Stimulated activated CD4-positive, alpha-beta T cell treated with anti-CD3 and anti-CD28 coated beads, Interleukin-4, amount 100 ng/mL, for 1 hour (primary cell): ENCODE measurements at regions not wholly inside any gene's neighbourhood (a gene's known extent, or its start where the extent isn't known, plus 50 kb on each side); places are given as distances from the start of the nearest gene placed in this dataset.

Experiments used
- DNase-seq: peaks from one replicate; pipeline ENCODE4 v3.0.0-alpha.2; 2020

DNA sequence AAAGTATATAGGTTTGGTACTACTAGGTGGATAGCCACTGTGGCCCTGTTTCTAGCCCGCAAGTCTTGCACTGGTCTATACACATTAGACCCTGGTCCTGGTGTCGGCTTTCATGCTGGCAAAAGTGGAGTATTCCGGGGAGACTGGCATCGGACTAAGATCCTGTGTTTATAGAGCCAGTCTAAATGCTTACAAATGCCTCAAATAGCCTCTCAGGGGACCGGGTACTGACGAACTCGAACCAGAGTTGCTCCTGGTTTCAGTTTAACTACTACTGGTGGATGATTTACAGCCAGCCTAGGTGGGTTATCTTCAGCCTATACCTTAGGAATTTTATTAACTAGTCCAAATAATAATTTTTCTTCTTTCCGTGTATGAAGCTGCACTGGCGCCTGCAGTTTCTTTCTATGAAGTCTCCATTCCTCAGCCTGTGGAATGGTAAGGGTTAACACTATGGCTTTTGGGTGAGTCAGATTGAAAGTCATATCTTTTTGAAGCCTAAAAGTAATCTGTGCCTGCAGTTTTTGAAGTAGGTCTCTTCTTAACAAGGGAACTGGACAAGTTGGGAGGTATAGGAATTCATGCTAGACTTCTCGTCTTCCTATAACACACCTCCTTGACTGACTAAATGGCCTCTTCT is 51.3 kb downstream of the OR10H4 start:
- no peak for DNase-seq

DNA sequence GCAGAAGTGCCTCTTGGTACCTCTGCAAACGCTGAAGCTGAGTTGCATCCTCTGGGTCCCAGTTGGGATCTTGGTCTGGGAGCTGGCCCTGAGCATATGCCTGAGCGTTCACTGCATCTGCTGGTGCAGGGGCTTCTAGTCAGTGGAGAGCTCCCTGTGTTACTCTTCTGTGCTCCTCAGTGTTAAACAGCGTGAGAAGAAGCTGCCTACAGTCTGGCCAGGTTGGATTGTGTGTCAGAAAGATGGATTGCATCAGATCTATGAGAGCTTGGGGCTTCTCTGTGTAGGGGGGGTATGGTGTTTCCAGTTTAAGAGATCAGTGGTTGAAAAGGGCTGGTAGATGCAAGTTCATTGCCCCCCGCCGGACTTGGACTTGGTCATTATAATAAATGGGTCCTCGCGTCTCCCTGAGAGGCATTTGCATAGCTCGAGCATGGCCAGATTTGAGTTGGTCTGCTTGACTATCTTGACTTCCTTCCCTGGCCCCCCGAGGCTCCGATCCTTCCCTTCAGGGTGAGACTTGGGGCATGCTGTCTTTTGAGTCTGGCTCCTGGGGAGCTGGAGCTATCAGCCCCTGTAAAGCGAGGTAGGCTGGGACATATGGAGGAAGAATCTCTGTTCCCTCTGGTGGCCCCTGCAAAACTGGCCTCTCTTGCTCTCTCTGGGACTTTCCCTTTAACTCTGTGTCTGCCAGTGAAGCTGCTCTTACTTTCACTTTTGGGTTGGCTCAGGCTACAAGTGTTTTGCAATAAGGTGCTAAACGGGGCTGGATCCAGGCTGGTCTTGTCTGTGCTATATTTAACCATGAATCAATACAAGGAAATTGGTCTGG is 52.9 kb downstream of the OR10H4 start:
- DNase-seq, result peak; percentile 32

DNA sequence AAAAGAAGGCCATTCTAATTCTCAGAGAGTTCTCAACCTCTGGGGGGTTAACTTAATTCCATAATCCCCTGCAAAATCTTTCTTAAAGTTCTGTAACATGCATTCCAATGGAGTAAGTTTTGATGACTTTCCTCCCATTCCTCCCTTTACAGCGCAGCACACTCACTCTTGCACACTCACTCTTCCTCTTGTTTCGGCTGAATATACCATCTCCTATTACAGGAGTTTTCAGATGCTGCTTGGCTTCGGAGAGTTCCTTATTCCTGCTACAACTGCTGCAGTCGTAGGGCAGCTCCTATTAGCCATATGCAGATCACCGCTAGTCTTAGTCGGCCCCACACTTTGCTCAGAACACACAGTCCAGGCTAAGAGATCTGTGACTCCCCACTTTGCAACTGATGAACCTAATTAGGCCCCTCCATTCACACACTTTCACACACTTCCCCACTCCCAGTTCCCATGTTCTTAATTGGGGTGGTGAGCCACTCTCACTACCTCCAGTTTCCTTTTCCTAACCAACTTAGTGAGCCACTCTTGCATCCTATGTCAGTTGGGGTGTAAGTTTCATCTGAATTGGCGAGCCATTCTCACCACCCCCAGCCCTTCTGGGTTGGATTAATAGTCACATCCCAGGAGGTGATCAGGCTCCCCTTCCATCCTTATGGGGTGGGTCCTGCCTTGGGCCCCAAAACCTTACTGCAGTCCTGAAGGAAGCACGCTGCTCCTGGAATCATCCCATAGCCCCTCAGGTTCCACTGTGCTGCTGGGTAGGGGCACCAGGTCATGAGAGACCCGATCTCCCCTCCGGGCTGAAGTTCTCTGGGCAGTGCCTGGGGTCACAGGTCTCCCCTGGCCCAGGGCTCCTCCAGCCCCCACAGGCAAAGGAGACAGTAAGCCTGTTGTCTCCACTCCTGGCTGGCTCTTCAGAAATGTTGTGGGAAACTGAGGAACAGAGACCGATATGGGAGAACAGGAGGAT is 53.9 kb downstream of the OR10H4 start:
- DNase-seq, result no peak

DNA sequence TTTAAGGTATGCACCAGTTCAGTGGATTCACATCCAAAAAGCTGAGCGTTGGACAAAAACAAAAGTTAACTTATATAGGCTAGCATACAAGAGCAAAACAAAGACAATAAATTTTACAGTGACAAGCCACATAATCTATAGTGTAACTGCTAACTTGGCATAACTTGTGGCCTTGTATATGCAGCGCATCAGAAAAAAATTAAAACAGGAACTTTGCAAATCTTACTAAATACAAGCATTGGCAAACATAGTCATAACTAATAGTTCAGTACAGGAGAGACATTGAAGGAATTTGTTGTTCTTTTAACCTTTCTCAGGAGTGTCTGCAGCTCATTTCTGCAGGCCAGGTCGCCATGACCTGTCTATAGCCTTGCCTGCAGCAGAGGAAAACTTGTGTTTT is 54.6 kb downstream of the OR10H4 start:
- DNase-seq, result no peak

DNA sequence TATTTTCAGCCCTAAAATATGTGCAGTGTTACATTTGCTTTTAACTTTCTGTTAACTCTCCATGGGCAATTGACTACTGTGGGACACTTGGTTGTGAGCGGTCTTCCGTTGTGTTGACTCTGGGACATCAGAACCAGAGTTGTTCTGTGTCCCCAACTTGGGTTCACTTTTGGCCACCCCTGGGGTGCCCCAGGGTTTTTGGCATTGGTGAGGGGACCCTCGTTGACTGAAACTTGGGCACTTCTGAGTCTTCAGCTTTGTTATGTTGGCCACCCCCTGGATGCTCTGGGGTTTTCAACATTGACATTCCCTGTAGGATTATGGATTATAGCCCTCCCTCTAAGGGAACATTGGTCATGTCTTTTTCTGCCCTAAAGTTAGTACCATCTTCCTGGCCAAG is 57.1 kb downstream of the OR10H4 start:
- DNase-seq, result no peak

DNA sequence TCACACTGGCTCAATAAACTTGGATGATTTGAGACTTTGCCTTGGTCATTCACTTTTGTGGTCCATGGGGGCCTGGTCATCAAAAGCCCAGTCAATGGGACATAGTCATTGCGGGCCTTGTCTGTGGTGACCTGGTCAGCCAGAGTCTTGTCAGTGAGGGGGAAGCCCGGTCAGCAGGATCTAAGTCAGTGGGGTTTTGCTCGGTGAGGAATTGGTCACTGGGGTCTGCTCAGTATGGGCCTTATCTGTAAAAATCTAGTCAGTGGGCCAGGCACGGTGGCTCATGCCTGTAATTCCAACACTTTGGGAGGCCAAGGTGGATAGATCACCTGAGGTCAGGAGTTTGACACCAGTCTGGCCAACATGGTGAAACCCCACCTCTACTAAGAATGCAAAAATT is 63.7 kb upstream of the TPM4 start:
- no peak for DNase-seq

DNA sequence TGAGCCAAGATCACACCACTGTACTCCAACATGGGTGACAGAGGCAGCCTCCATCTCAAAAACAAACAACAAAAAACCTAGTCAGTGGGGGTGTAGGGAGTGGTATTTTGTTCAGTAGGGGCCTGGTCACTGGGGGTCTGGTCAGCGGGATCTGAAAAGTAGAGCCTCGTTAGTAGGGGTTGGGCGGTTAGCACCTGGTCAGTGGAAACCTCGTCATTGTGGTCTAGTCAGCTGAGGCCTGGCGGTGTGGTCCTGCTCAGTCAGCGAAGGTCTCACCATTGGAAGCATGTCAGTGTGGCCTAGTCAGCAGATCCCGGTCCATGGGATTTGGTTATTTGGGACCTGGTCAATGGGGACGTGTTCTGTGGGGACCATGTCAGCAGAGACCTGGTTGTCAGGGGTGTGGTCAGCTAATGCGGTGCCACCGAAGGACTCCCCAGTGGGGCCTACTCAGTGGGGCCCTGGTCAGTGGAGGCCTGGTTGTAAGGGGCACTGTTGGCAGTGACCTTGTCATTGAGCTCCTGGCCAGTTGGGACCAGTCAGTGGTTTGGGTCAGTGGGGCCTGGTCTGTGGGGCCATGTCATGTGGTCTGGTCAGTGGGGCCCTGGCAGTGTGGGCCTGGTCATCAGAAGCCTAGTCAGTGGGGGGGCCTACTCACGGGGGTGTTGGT is 63.0 kb upstream of the TPM4 start:
- DNase-seq, result no peak

DNA sequence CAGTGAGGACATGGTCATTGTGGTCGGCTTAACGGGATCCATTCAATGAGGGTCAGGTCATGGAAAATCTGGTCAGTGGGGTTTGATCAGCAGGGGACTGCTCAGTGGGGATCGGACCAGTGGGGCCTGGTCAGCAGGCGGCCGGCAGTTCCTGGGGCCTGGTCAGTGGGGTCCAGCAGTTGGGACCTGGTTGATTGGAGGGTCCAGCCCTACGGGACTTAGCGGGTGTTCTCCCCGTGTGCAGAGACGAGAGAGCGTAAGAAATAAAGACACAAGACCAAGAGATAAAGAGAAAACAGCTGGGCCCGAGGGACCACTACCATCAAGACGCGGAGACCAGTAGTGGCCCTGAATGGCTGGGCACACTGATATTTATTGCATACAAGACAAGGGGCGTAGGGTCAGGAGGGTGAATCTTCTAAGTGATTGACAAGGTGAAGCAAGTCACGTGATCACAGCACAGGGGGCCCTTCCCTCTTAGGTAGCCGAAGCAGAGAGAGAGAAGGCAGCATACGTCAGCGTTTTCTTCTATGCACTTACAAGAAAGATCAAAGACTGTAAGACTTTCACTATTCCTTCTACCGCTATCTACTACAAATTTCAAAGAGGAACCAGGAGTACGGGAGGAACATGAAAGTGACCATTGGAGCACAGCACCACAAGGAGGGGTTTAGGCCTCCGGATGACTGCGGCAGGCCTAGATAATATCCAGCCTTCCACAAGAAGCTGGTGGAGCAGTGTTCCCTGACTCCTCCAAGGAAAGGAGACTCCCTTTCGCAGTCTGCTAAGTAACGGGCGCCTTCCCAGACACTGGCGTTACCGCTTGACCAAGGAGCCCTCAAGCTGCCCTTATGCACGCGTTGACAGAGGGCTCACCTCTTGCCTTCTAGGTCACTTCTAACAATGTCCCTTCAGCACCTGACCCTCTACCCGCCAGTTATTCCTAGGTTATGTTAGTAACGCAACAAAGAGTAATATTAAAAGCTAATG is 62.1 kb upstream of the TPM4 start:
- no peak for DNase-seq

DNA sequence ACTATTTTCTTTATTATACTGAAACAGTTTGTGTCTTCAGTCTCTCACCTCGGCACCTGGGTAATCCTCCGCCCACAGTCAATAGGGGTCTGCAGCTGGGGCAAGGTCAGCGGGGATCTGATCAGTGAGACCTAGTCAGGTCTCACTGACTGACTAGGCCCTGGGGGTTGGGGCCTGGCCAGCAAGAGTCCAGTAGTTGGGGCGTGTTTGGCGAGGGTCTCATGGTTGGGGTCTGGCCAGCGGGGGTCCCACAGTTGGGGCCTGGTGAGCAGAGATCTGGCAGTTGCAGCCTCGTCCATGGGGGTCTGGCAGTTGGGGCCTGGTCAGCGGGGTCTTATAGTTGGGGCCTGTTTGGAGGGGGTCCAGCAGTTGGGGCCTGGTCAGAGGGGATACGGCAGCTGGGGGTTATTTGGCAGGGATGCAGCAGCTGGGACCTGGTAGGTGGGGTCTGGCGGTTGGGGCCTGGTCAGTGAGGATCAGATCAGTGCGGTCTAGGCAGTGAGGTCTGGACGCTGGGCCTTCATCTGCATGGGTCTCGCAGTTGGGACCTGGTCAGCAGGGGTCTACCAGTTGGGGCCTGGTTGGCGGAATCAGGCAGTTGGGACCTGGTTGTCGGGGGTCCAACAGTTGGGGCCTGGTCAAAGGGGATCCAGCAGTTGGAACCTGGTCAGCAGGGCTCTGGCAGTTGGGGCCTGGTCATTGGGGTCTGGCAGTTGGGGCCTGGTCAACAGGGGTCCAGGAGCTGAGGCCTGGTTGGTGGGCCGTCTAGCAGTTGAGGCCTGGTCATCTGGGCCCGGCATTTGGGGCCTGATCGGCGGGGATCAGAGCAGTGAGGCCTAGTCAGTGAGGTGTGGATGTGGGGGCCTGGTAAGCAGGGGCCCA is 61.1 kb upstream of the TPM4 start:
- no peak for DNase-seq

DNA sequence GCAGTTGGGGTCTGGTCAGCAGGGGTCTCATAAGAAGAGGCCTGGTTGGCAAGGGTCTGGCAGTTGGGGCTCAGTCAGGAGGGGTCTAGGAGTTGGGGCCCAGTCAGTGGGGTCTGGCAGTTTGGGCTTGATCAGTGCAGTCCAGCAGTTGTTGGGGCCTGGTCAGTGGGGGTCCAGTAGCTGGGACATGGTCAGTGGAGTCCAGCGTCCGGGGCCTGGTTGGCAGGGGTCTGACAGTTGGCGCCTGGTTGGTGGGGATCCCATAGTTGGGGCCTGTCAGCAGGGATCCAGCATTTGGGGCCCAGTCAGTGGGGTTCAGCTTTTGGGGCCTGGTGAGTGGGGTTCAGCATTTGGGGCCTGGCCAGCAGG is 60.5 kb upstream of the TPM4 start:
- no peak for DNase-seq

DNA sequence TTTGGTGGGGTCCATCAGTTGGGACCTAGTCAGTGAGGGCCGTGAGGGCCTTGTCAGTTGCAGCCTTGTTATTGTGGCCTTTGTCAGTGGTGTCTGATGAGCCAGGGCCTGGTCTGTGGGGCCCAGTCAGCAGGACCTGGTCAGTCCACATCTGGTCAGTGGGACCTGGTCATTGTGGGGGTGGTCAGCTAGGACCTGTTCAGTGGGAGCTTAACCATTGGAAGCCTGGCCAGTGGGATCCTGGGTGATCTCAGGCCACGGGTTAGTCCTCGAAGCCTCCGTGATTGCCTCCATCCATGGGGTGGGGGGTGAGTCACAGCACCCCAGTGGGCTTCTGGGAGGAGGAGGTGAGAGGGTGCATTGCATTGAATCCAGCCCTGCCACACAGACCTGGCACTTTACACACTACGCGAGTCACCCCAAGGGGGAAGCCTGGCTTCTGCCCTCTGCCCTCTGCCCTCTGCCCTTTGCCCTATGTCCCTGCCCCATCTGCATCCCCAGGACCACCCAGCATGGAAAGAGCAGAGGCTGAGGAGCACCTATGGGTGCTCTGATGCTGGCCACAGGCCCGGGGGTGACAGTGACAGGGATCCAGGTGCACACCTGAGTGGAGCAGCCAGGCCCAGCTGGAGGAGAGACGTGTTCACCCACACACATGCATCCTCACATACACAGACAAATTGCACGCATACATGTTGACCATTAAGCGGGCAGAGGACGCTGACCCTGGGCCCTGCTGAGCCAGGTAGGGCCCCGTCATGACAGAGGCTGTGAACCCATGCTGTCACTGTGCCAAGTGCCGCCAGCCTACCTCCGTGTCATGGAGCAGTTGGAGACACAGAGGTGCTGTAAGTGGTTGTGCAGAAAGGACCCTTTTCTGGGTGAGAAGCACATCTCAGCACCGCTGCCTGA is 59.8 kb upstream of the TPM4 start:
- DNase-seq, result no peak

DNA sequence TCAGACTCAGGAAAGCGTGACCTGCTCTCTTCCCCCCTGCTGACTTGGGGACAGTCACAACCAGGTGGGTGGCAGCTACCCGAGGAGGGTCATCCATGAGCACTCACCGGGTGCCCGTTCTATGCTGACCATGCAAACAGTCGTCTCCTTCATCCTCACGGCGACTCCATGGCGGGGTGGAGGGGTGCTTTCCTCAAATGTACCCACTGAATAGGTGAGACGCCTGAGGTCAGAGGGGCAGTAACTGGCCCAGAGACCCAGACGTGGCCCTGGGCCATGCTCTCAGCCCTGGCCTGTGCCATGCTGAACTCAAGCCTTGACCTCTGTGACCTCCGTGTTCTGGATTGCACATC is 59.2 kb upstream of the TPM4 start:
- DNase-seq, result no peak

DNA sequence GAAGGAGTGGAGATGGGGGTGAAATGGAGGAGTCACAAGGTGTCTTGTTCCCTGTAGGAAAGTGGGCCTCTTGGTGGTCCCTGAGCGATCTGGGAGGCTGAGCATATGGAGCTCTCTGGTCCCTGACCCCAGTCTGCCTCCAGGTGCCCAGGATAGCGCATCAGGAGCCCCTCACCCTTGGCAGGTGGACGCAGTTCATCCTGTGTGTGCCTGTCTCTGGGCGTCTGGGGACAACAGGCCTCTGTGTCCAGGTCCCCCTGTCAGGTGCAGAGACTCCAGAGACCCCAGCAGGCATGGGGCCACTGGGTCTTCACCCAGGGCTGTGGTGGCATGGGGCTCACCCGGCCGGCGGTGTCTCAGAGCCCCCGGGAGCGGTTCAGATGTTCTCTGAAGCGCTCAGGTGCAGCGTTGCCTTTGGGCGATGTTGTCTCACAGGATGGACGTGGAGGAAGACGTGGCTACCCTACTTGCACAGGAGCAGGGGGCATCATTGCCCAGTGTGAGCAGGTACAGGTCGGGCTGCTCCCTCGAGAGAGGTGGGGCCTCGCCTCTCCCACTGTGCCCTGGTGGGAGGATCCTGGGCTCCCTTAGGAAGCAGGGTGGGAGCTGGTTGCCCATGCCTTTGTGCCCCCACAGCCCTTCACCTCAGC is 58.1 kb upstream of the TPM4 start:
- no peak for DNase-seq

DNA sequence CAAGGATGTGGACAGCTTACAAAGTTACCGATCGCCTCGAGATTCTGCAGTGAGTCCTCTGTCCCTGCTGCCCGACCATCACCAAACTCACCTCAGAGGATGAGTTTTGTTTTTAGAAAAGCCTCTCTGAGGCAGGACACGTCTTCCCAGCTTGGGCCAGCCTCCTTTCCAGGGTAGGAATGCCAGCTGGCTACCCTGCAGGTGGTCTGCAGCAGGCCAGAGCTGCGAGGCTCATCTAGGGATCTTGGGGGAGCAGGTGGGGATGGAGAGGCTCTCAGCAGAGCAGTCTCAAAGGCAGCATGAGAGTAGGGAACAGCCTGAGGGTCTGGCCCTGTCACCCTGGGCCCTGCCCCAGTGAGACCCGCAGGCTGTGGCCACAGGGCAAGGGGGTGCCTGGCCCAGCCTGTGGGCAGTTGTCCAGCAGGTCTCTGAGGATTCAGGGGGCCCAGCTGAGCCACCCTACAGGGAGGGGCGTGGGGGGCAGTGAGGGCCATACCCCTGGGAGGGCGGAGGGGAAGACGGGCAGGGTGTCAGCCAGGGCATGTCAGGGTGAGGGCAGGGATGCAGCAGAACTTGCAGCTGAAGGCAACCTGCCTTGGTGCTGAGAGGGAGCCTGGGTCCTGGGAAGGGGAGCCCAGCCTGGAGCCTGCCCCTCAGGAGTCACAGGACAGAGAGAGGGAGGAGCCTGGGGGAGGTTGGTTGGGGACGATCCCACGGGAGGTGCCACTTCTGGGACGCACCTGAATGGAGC is 57.3 kb upstream of the TPM4 start:
- DNase-seq, result no peak

DNA sequence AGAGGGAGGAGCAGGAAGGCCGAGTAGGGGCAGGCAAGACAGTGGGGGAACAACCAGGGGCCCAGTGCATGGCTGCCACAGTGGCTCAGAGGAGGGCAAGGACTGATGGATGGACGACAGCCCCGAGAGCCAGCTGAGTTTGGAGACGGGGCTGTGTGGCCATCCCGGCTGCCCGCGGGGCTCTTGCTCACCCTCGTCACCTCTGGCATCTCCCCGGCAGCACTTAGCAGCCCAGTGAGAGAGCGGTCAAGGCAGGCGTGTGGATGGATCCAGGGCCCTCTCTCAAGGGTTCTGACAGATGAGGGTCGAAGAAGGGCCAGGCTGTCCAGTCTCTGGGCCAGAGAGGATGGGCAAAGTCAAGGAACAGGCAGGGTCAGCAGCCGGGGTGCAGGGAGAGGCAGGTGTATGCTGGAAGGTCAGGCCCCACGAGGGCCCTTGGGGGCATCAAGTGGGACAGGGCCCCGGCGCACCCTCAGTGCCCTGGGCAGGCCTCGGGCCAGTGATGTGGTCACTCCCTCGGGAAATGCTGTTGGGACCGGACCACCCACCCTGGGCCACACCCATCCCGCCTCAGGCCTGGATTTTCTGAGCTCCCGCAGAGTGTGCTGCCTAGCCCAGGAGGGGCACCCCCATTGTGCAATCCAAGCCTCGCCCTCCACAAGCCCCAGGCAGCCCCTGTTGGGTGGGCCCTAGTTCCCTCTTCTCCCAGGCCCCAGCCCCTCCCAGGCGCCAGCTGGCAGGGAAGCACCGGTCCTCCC is 56.4 kb upstream of the TPM4 start:
- DNase-seq, result no peak

DNA sequence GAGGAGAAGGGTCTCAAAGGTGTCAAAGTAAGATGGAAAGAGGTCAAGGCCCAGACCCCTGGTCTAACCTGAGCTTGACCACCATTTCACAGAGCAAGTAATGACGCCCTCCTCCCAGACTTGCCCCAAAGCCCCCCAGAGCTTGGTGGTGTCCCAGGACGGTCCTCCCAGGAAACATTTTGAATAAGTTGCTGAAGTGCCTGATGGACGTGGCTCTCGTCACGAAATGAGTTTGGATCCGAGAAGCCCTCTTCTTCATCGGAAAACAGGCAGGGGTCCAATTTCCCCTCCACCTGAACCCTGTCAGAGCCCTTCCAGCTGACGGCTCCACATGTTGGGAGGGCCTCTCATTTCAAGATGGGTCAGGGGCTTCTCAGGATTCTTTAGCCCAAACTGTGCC is 54.5 kb upstream of the TPM4 start:
- DNase-seq, result no peak

DNA sequence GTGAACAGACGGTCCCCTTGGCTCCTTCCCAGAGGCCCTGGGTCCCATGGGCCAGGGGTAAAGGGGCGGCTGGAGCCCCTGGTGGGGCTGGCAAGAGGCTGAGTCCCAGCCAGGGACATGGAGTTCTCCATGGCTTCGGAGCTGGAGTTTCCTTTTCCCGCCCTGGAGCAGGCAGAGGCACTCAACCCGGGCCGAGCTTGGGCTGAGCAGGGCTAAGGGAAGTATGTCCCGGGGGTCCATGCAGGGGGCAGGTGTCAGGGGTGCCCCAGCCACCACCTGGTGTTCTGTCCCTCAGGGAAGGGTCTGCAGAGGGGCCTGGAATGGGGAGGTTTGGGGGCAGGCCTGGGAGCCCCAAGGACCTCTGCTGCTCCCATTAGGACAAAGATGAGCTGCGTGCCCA is 54.0 kb upstream of the TPM4 start:
- DNase-seq, result no peak

DNA sequence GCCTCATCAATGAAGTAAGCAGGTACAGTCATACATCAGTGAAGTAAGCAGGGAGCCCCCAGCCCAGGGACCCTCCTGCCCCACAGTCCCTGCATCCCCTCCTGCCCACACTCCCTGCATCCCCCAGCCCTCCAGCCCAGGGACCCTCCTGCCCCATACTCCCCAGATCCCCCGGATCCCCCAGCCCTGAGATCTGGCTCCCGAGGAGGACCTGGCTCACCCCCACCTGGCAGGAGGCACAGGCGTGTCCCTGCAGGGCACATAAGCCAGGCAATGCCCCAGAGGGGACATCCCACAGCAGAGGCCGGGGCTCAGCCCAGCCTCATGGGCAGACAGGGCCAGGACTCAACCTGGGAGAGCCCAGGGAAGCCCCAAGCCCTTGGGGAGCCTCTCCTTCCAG is 53.6 kb upstream of the TPM4 start:
- DNase-seq, result no peak
